AG08395 (cell line): ENCODE measurements at regions not wholly inside any gene's neighbourhood (a gene's known extent, or its start where the extent isn't known, plus 50 kb on each side); places are given as distances from the start of the nearest gene placed in this dataset.

Experiments used
- DNase-seq: peaks from one replicate; pipeline ENCODE4 v3.0.0; 2012; ENCODE audit warnings: mixed read lengths, low spot score

DNA sequence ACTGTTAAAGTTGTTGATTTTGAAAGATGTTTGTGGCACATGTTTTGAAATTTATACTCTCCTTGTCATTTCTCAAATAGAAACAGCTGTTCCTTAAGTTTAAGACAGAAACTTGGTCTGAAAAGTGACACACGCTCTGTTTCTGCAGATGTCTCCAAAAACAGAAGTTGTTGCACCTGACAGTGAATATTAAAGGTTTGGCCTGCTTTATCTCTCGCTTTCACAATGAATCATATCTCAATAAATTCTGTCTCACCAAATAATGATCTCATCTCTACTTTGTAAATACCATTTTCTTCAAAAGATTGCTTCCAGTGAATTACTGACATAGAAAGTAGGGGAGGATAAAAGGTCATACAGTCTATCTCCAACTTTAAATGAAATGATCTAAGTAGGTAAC is 294.9 kb upstream of the SYT4 start:
- no peak for DNase-seq

- DNase-seq: no peak
Measured at GRCh38 chr18:43574974-43575373, 297.7 kb upstream of the SYT4 start.

GRCh38 chr18:43578211-43578610 is 300.9 kb upstream of the SYT4 start:
- DNase-seq: no peak

DNA sequence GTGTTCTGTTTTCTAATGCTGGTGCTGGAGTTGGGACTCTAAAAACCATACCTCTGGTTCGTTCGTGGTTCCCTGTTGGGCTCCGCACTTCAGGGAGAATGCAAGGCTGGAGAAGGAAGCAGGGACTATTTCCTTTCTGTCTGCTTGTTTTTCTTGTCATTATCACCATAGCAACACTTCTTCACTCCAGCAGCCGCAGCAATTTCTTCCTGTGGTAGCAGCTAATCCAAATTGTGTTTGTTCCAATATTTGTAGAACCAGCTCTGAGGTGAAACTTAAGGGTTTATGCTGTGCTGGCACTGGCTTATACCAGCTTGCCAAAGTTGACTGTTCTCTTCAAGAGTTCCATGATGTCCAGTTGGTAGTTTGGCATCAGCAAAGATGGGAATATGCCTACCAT is 301.4 kb upstream of the SYT4 start:
- no peak for DNase-seq

DNA sequence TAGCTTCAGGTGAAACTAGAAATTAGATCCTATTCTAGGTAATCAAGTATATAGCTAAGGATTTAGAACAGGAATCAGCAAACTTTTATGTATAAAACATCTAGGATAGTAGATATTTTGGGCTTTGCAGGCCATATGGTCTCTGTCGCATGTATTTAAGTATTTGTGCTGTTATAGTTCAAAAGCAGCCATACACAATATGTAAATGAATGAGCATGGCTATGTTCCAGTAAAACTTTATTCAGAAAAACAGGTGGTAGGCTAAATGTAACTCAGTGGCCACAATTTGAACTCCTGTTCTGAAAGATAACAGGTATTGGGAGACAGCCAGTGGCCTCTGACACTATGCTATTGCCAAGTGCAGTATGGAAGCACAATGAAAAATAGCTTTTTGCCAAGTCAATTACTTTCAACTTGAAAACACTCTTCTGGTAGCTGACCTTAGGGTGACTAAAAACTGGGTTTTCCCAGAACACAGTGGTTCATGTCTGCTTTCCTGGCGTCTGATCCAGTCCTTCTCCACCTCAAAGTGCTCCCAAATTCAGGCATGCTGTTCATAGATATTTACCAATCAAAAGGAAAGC is 304.7 kb upstream of the SYT4 start:
- no peak for DNase-seq

DNA sequence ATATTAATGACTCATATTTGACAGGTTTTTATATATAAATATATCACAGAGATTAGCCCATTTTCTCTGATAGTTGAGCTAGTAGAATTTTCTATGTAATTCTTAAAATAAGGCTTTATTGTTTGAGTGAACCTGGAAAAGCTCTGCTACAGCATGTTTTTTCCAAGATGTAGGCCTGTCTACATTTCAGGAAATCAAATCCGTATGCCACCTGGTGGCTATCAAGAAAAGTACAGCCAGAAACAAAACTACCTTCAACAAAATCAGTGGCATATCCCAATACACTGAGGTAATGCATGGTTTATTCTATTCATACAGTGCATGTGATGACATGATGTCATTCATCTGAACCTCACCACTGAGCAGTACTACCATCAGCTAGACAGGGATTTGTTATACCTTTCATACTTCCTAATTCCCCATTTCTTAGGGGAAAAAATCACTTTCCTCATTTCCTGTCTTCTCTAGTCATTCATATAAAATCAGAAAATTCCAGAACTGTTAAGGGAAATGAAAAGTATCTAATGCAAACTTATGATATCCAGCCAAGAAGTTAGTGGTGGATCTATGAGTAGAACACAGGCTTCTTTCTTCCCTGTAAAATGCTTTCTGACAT is 310.4 kb upstream of the SYT4 start:
- peak; percentile 40 for DNase-seq

DNA sequence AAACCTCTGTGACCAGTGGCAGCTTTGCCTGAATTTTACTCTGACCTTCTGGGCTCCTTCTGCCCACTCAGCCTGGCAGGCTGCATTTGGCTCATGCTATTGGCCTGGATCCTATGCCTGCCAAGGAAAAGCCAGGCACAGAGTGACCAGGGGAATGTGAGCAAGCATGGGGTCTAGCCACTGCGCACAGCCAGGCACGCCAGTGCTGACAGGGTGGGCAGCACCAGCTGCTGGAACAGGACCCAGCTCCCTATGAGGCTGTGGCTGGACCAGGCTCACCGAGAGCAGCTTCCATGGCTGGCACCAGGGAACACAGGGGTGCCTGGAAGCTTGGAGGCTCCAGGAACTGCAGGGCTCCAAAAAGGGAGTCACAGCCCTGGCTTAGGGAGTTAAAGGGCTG is 311.5 kb upstream of the SYT4 start:
- DNase-seq: no peak

DNA sequence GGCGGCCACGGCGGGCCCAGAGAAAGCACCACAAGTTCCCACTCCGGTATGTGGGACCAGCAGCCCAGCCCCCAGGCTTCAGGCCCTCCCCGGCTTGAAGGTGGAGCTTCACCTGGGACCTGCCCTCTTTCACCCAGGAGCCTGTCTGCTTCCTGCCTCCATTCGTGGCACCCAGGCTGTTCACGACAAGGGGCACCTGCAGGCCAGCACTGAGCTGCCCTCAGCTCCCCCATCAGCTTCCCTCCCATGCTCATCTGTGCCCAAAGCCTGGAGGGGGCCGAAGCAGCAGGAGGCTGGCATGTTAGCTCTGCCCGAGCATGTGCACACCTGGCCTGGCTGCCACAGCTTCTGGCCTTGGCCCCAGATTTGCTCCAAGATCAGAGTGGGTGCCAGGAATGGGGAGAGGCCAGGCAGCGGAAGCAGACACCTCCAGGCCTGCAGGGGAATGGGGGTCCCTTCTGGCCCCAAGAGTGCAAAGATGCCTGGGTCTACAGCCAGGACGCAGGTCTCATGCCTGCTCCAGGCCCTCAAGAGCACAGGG is 312.4 kb upstream of the SYT4 start:
- DNase-seq: no peak

DNA sequence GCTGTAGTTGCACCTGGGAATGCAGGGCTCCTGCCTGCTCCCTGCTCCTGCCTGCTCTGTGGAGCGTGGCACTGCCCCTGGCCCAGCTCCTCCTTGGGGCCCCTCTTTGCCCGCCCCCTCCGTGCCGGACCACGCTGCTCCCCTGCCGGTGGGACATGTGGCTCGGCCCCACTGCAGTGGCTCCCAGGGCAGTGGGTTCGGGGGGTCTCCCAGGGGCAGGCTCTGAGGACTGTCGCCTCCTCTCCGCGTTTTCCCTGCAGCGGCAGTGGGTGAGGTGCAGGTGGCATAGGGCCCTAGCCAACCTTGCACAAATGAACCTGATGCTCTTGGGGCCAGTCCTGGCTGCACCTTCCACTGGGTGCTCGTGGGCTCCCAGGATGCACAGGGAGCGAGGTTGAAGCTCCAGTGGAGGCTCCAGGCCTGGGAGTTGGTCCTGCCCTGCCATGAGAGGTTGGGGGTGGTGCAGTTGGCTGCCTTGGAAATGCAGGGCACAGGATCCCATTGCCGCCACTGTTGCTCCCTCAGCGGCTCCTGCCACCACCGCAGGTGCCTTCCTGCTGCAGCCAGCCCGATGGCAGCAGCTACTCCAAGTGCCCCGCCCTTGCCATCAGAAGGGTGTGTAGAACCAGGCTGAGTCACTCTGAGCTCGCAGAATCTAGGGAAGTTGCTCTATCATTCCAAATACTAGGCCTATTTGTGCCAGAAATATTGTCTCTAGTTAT is 313.1 kb upstream of the SYT4 start:
- DNase-seq: no peak

- DNase-seq: no peak
Measured at GRCh38 chr18:43592269-43592668, 315.0 kb upstream of the SYT4 start.

DNA sequence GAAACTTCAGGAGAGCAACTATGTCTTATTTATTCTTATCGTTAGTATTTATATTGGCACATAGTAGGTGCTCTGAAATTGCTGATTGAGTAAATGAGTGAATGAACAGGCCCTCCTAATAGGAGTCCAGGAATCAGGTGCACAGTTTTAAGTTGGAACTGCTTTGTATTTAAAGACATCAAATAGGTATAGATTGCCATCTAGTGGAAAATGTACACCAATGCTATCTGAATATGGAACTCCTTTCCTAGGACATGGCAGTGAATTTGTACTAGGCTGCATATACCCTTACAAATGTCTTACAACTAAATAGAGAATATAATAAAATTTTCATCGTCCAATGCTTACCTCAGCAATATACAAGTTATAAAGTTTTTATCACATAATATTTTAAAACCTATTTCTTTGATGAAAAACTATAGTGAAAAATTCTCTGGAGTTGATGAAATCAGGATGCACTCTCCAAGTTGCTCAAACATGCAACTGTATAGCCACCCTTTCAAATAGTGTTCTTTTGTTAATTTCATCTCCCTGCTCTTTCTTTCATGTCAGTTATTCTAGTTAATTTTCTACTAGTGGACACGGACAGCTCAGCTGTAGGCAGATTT is 318.9 kb upstream of the SYT4 start:
- DNase-seq: peak; percentile 31

- DNase-seq: no peak
Measured at GRCh38 chr18:43601432-43601831, 324.1 kb upstream of the SYT4 start.

DNA sequence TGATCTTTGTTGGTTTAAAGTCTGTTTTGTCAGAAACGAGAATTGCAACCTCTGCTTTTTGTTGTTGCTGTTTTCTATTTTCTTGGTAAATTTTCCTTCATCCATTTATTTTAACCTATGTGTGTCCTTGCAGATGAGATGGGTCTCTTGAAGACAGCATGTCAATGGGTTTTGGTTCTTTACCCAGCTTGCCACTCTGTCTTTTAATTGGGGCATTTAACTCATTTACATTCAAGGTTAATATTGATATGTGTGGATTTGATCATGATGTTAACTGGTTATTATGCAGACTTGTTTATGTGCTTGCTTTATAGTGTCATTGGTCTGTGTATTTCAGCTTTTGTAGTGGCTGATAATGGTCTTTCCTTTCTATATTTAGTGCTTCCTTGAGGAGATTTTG is 327.9 kb upstream of the SYT4 start:
- no peak for DNase-seq

GRCh38 chr18:43606795-43607194 is 329.5 kb upstream of the SYT4 start:
- DNase-seq: no peak

DNA sequence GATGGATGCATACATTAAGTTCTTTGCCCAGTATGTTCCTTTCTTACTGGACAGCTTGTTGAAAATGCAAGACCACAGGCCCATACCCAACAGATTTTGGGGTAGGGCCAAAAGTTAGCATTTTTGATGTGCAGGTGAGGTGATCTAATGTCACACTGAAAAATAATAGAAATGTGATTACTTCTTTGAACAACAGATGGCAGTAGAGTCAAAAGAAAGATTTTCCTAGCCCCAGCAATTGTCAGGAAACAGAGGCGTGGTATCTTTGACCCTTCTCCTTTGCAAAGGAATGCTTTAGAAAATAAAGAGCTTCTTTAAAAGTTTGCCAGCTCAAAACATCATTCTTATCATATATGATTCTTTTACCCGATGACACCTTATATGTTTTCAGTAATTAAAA is 343.6 kb upstream of the SYT4 start:
- peak; percentile 57 for DNase-seq

DNA sequence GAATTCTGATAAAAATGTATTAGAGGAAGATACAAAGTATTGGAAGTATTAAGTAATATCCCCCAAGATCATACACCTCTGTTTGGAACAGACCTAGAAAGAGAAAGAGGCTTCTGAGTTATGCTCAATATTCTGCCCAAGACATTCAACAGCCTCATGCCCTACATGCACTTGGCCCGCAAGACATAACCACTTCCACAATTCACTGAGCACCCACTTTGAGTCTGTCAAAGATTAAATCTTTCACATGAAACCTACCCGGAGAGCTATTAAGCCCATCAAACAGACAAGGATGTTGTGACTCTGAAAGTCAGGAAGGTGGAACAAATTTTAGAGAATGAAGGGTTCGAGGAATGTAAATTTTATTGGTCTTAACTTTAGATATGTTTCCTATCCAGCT is 344.7 kb upstream of the SYT4 start:
- DNase-seq: no peak

DNA sequence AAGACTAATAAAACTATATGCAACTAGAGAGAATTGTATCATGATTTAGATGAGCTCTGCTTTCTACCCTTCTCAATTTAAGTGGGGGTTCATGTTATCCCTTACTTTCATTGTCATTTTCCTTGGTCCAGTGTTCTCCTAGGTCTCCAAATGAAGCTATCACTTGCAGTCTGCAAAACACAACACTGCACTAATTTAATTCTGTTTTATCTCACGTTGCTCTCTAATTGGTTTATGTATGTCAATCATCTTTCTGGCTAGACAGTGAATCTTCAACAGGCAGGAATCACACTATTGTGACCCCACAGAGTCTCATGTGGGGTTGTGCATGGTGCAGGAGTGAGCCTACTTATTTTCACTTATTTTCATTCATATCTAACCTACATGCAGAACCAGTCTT is 348.3 kb upstream of the SYT4 start:
- no peak for DNase-seq

DNA sequence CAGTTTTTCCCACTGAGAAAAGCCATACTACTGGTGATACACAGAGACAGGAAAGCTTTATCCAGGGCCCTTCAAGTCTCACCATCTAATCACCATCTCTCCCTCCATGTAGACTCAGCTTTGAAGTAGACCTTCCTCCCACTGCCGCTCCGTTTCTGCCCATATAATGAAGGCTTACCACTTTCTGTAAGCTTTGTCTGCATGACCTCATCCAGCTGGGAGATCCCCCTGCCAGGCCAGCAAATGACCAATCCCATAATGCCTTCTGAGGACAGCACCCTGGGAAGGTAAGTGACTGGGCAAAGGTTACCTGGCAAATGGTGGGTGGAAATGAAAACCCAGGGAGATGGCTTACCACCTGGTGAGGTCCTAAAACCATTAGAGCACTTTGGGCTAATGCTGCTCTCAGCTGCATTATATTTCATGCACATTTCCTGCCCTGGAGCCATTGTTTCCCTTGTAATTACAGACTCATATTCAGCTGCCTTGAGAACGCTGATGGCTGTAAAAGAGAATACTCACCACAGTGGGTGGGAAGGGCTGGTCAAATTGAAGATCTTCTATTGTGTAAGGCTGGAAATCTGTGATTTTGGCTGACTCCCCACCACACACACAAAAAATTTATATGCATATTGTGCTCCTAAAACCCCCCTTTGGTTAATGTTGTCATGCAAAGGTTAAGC is 350.7 kb upstream of the SYT4 start:
- no peak for DNase-seq

DNA sequence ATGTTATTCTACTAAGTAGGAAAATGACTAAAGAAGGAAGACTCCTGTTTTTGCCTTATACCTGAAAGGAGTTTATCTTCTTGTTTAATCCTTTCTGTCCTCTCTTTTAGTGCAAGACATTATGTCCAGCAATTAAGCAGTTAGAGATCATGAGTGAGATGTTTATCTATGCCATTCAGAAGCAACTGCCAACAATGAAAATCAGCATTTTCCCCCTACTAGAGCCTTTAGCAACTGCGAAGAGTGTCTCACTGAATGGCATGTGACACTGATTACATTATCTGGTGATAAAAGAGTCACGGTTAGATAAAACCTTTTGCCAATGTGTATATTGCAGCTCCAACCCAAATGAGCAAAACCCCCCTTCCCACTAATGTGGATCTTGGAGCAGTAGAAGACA is 357.7 kb upstream of the SYT4 start:
- DNase-seq: no peak

GRCh38 chr18:43635397-43635796 is 358.1 kb upstream of the SYT4 start:
- DNase-seq: no peak

GRCh38 chr18:43642727-43643330 is 365.5 kb upstream of the SYT4 start:
- DNase-seq: no peak

GRCh38 chr18:43648002-43648401 is 370.7 kb upstream of the SYT4 start:
- DNase-seq: no peak
